WTC11 (cell line): ENCODE measurements at regions not wholly inside any gene's neighbourhood (a gene's known extent, or its start where the extent isn't known, plus 50 kb on each side); places are given as distances from the start of the nearest gene placed in this dataset.

ENCODE experiments used
- ATAC-seq: fragments of 200-7000 bp; cut with Tn5 transposase; 2 replicates; pipeline ENCODE4 v1.10.0; 2021; ENCODE audit warnings: mild to moderate bottlenecking, moderate library complexity
- CTCF ChIA-PET: fragments of 300-600 bp; sonication (Branson Sonifier 250); formaldehyde crosslinking; loops from one replicate; lab custom pipeline; 2021; ENCODE audit warnings: antibody characterized with exemption; lab: Charles Lee
- POLR2A ChIA-PET: fragments of 350-600 bp; sonication (Branson Sonifier 250); formaldehyde crosslinking; loops from one replicate; lab custom pipeline; 2021; ENCODE audit warnings: antibody characterized with exemption; lab: Charles Lee
- DNase-seq: peaks from one replicate; pipeline ENCODE4 v3.0.0; 2021; ENCODE audit warnings: low spot score
- H3K27ac Mint-ChIP-seq: 2 replicates; pipeline ENCODE4 v1.8.0; 2021; ENCODE audit warnings: mixed read lengths
- H3K27me3 Mint-ChIP-seq: 2 replicates; pipeline ENCODE4 v1.8.0; 2021; ENCODE audit warnings: low read depth, mild to moderate bottlenecking, moderate library complexity, mixed read lengths
- H3K36me3 Mint-ChIP-seq: 2 replicates; pipeline ENCODE4 v1.8.0; 2021; ENCODE audit warnings: mixed read lengths
- H3K4me1 Mint-ChIP-seq: 2 replicates; pipeline ENCODE4 v1.8.0; 2022; ENCODE audit warnings: mixed read lengths
- H3K4me3 Mint-ChIP-seq: 2 replicates; pipeline ENCODE4 v1.8.0; 2021; ENCODE audit warnings: mild to moderate bottlenecking, moderate library complexity, mixed read lengths
- H3K9me3 Mint-ChIP-seq: 2 replicates; pipeline ENCODE4 v1.8.0; 2021; ENCODE audit warnings: mixed read lengths
- ATF6 ChIP-seq: sonication (generic); formaldehyde crosslinking; IDR thresholded peaks from 2 replicates; pipeline ENCODE4 v1.8.1; 2023; ENCODE audit warnings: mild to moderate bottlenecking, missing genetic modification reagents
- CREB1 ChIP-seq: sonication (generic); formaldehyde crosslinking; IDR thresholded peaks from 2 replicates; pipeline ENCODE4 v1.8.0; 2023; ENCODE audit warnings: mild to moderate bottlenecking, missing genetic modification reagents
- CREM ChIP-seq: sonication (generic); formaldehyde crosslinking; IDR thresholded peaks from 2 replicates; pipeline ENCODE4 v1.8.1; 2022; ENCODE audit warnings: mild to moderate bottlenecking, missing genetic modification reagents, moderate library complexity
- FOXK1 ChIP-seq: sonication (generic); formaldehyde crosslinking; IDR thresholded peaks from 2 replicates; pipeline ENCODE4 v1.8.0; 2022; ENCODE audit warnings: mild to moderate bottlenecking, moderate library complexity, missing genetic modification reagents
- IRF1 ChIP-seq: sonication (generic); formaldehyde crosslinking; IDR thresholded peaks from 2 replicates; pipeline ENCODE4 v1.8.0; 2023; ENCODE audit warnings: missing genetic modification reagents
- JAZF1 ChIP-seq: fragments of 250-450 bp; sonication (Bioruptor Pico); IDR thresholded peaks from 2 replicates; pipeline ENCODE4 v1.9.0; 2021; ENCODE audit warnings: moderate library complexity, mild to moderate bottlenecking, inconsistent platforms
- JUN ChIP-seq: sonication (generic); formaldehyde crosslinking; IDR thresholded peaks from 2 replicates; pipeline ENCODE4 v1.8.0; 2023; ENCODE audit warnings: mild to moderate bottlenecking, missing genetic modification reagents
- NFE2L1 ChIP-seq: sonication (generic); formaldehyde crosslinking; IDR thresholded peaks from 2 replicates; pipeline ENCODE4 v1.8.1; 2023; ENCODE audit warnings: missing genetic modification reagents
- PREB ChIP-seq: sonication (generic); formaldehyde crosslinking; IDR thresholded peaks from 2 replicates; pipeline ENCODE4 v1.8.1; 2022; ENCODE audit warnings: mild to moderate bottlenecking, missing genetic modification reagents, moderate library complexity, borderline replicate concordance
- RELA ChIP-seq: sonication (generic); formaldehyde crosslinking; IDR thresholded peaks from 2 replicates; pipeline ENCODE4 v1.8.1; 2022; ENCODE audit warnings: missing genetic modification reagents, mild to moderate bottlenecking, borderline replicate concordance
- SMAD4 ChIP-seq: sonication (generic); formaldehyde crosslinking; IDR thresholded peaks from 2 replicates; pipeline ENCODE4 v1.8.0; 2022; ENCODE audit warnings: mild to moderate bottlenecking, missing genetic modification reagents
- TCF7 ChIP-seq: sonication (generic); formaldehyde crosslinking; IDR thresholded peaks from 2 replicates; pipeline ENCODE4 v1.8.0; 2022; ENCODE audit warnings: mild to moderate bottlenecking, low read depth, missing genetic modification reagents, moderate library complexity
- TEAD4 ChIP-seq: sonication (generic); formaldehyde crosslinking; IDR thresholded peaks from 2 replicates; pipeline ENCODE4 v1.8.0; 2022; ENCODE audit warnings: mild to moderate bottlenecking, missing genetic modification reagents
- USF2 ChIP-seq: sonication (generic); formaldehyde crosslinking; IDR thresholded peaks from 2 replicates; pipeline ENCODE4 v1.8.1; 2023; ENCODE audit warnings: mild to moderate bottlenecking, missing genetic modification reagents, moderate library complexity
- ZNF121 ChIP-seq: sonication (generic); formaldehyde crosslinking; IDR thresholded peaks from 2 replicates; pipeline ENCODE4 v1.8.0; 2023; ENCODE audit warnings: missing genetic modification reagents
- ZNF281 ChIP-seq: sonication (generic); formaldehyde crosslinking; IDR thresholded peaks from 2 replicates; pipeline ENCODE4 v1.8.0; 2023; ENCODE audit warnings: mild to moderate bottlenecking, missing genetic modification reagents
- ZNF416 ChIP-seq: fragments of 250-450 bp; sonication (Bioruptor Pico); IDR thresholded peaks from 2 replicates; pipeline ENCODE4 v1.9.0; 2021; ENCODE audit warnings: mild to moderate bottlenecking, inconsistent platforms
- ZSCAN18 ChIP-seq: fragments of 250-450 bp; sonication (Bioruptor Pico); IDR thresholded peaks from 2 replicates; pipeline ENCODE4 v2.1.2; 2022; ENCODE audit warnings: mild to moderate bottlenecking, moderate library complexity
- TF ChIP-seq, protein P1 (sequence below): fragments of 250-450 bp; sonication (Bioruptor Pico); IDR thresholded peaks from 2 replicates; pipeline ENCODE4 v1.9.0; 2021; ENCODE audit warnings: mild to moderate bottlenecking, borderline replicate concordance
- TF ChIP-seq, protein P2 (sequence below): sonication (generic); formaldehyde crosslinking; IDR thresholded peaks from 2 replicates; pipeline ENCODE4 v1.8.1; 2023; ENCODE audit warnings: mild to moderate bottlenecking, missing genetic modification reagents, moderate library complexity

DNA sequence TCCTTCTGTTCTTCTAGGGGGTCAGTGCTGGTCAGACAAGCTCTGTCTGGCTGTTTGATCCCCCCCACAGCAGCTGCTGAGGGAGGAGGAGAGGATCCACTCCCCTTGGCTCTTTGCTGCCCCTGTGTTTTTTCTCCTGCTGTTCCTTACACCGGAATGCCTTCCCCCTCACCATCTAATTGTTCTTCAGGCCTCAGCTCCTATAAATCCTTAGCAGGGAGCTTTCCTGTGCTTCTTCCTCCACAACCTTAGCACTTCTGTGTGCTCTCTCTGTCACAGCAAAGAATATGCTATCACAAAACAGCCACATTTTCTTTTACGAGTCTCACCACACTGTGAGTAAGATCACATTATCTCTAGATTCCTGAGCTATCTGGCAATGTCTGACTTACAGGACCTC, 196.6 kb downstream of the OTOR start (continued):
- TF ChIP-seq, protein P1, sequence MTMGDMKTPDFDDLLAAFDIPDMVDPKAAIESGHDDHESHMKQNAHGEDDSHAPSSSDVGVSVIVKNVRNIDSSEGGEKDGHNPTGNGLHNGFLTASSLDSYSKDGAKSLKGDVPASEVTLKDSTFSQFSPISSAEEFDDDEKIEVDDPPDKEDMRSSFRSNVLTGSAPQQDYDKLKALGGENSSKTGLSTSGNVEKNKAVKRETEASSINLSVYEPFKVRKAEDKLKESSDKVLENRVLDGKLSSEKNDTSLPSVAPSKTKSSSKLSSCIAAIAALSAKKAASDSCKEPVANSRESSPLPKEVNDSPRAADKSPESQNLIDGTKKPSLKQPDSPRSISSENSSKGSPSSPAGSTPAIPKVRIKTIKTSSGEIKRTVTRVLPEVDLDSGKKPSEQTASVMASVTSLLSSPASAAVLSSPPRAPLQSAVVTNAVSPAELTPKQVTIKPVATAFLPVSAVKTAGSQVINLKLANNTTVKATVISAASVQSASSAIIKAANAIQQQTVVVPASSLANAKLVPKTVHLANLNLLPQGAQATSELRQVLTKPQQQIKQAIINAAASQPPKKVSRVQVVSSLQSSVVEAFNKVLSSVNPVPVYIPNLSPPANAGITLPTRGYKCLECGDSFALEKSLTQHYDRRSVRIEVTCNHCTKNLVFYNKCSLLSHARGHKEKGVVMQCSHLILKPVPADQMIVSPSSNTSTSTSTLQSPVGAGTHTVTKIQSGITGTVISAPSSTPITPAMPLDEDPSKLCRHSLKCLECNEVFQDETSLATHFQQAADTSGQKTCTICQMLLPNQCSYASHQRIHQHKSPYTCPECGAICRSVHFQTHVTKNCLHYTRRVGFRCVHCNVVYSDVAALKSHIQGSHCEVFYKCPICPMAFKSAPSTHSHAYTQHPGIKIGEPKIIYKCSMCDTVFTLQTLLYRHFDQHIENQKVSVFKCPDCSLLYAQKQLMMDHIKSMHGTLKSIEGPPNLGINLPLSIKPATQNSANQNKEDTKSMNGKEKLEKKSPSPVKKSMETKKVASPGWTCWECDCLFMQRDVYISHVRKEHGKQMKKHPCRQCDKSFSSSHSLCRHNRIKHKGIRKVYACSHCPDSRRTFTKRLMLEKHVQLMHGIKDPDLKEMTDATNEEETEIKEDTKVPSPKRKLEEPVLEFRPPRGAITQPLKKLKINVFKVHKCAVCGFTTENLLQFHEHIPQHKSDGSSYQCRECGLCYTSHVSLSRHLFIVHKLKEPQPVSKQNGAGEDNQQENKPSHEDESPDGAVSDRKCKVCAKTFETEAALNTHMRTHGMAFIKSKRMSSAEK (CRISPR knock-in tag), result no peak
- TF ChIP-seq ZNF416 (CRISPR knock-in tag), result no peak
- TF ChIP-seq SMAD4, result no peak
- TF ChIP-seq JUN, result no peak
- no peak for TF ChIP-seq USF2 (CRISPR knock-in tag)

- Mint-ChIP-seq H3K36me3 (peaks cover 12% of the 10 kb centered on the region), H3K4me3 (no peak overlapping the region), H3K27ac (no peak overlapping the region), H3K27me3 (no peaks in the 10 kb centered on the region), H3K4me1 (peaks cover 52% of the 10 kb centered on the region), H3K9me3 (peaks cover 24% of the 10 kb centered on the region)
- no peak for TF ChIP-seq TCF7 (CRISPR knock-in tag)
- no peak for TF ChIP-seq CREM
- no peak for TF ChIP-seq TEAD4
- TF ChIP-seq PREB, result no peak
- TF ChIP-seq SMAD4, result no peak
- TF ChIP-seq ZSCAN18 (CRISPR knock-in tag), result no peak
- no peak for TF ChIP-seq FOXK1
- TF ChIP-seq JAZF1 (CRISPR knock-in tag), result no peak
- no peak for TF ChIP-seq RELA (CRISPR knock-in tag)
- no peak for TF ChIP-seq CREB1 (CRISPR knock-in tag)
- no peak for TF ChIP-seq ATF6
- no peak for TF ChIP-seq IRF1 (CRISPR knock-in tag)
- TF ChIP-seq ZNF121, result no peak
- TF ChIP-seq, protein P2, sequence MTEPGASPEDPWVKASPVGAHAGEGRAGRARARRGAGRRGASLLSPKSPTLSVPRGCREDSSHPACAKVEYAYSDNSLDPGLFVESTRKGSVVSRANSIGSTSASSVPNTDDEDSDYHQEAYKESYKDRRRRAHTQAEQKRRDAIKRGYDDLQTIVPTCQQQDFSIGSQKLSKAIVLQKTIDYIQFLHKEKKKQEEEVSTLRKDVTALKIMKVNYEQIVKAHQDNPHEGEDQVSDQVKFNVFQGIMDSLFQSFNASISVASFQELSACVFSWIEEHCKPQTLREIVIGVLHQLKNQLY (CRISPR knock-in tag), result no peak
- TF ChIP-seq NFE2L1 (CRISPR knock-in tag), result no peak
- no peak for TF ChIP-seq ZNF281 (CRISPR knock-in tag)
- ATAC-seq (no peak), DNase-seq (no peak)
- POLR2A ChIA-PET, result no interaction called here
- CTCF ChIA-PET, result no interaction called here
Measured at GRCh38 chr20:16945619-16946018, 197.5 kb downstream of the OTOR start.
